ENCODE measurements at regions not wholly inside any gene's neighbourhood (a gene's known extent, or its start where the extent isn't known, plus 50 kb on each side); places are given as distances from the start of the nearest gene placed in this dataset.

DNA sequence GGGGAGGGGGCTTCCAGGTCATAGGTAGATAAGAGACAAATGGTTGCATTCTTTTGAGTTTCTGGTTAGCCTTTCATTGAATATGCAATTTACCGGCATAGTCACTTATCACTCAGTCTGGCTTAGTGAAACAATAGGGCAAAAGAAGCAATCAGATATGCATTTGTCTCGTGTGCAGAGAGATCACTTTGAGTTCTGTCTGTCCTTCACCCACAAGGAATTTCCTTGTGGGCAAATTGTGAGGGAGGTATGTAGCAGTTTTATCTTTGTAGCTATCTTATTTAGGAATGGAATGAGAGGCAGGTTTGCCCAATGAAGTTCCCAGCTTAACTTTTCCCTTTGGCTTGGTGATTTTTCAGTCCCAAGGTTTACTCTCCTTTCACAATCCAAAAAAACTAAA, 116.1 kb downstream of the TUSC1 start:
- H3K4me1 ChIP-seq (ENCODE audit: control insufficient read depth in 2 of 2, insufficient read depth in 1 of 2, low read depth in 1 of 2, low read length in 2 of 2), result no peaks in the 10 kb centered on the region
- no peak overlapping the region for H2BK12ac ChIP-seq (ENCODE audit: low read length)
- H3K4me3 ChIP-seq (ENCODE audit: low read length in 2 of 2), result no peak overlapping the region
- no peak overlapping the region for H3K4ac ChIP-seq (ENCODE audit: low read length)
- H3K36me3 ChIP-seq (replicated peaks in 1 of 2; ENCODE audit: control insufficient read depth in 2 of 2, insufficient read depth in 2 of 2, low read length in 2 of 2), result no peaks in the 10 kb centered on the region
- H2AFZ ChIP-seq (ENCODE audit: low read length), result no peak overlapping the region
- H2AK5ac ChIP-seq (ENCODE audit: low read depth, low read length), result no peak overlapping the region
- H4K8ac ChIP-seq (ENCODE audit: low read depth, low read length), result no peak overlapping the region
- H3K9ac ChIP-seq (ENCODE audit: low read depth, low read length, poor library complexity), result no peak overlapping the region
- H2BK15ac ChIP-seq (ENCODE audit: low read length), result no peak overlapping the region
- no peaks in the 10 kb centered on the region for H3K9me3 ChIP-seq (replicated peaks in 1 of 2; ENCODE audit: control insufficient read depth in 2 of 2, insufficient read depth in 1 of 2, low read depth in 1 of 2, low read length in 2 of 2)
- no peaks in the 10 kb centered on the region for H3K79me1 ChIP-seq (ENCODE audit: low read depth, low read length)
- no peak overlapping the region for H2BK120ac ChIP-seq (ENCODE audit: low read depth, low read length)
- H3K23ac ChIP-seq (ENCODE audit: low read depth, low read length, poor library complexity), result no peak overlapping the region
- H4K91ac ChIP-seq (ENCODE audit: low read depth, low read length, poor library complexity), result no peak overlapping the region
- H3K27ac ChIP-seq (replicated peaks; ENCODE audit: low read length), result no peak overlapping the region
- WGBS, 2 donors (ENCODE audit: extremely low coverage in 2 of 2, insufficient read length in 2 of 2, insufficient replicate concordance in 1 of 2), result no CpG with 5 or more reads among the region's 2 CpGs
- no peak overlapping the region for H3K4me2 ChIP-seq (ENCODE audit: insufficient read depth, low read length, poor library complexity, severe bottlenecking)
- H3K14ac ChIP-seq (ENCODE audit: low read length), result no peak overlapping the region
- H2BK5ac ChIP-seq (ENCODE audit: low read length), result no peak overlapping the region
- no peaks in the 10 kb centered on the region for H3K27me3 ChIP-seq (ENCODE audit: control insufficient read depth in 3 of 3, insufficient read depth in 3 of 3, low read depth in 1 of 3, low read length in 3 of 3)
- H3K18ac ChIP-seq (ENCODE audit: low read length), result no peak overlapping the region
- no peak for DNase-seq (ENCODE audit: low spot score)

DNA sequence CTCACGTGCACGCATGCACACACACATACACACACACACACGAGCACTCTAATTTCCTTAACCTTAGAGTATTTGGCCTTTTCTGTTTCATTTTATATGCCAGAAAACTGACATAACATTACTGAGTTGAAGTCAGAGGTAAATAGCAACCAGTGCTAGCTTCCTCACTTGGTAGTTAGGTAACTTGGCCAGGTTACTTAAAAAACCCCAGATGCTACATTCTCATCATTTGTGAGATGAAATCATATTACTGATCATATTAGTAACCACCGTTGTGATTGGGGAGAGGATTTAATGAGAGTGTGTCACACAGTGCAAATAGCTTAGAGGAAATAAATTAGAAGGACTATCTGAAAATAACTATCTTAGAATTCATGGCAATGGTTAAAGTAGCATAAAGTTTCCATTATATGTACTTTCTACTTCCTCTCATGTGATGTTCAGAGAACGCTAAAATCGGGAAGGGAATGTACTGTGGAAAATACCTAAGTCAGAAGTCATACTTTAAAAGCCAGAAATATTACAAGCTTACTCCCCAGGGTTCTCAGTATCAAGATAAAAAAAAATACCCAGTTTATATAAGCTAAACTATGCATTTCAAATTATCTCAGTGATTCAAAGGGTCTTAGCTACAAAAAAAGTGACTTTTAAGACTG, 120.5 kb downstream of the TUSC1 start:
- H2BK5ac ChIP-seq (ENCODE audit: low read length), result no peak overlapping the region
- H3K4me3 ChIP-seq (ENCODE audit: low read length in 2 of 2), result no peak overlapping the region
- no peaks in the 10 kb centered on the region for H3K9me3 ChIP-seq (replicated peaks in 1 of 2; ENCODE audit: control insufficient read depth in 2 of 2, insufficient read depth in 1 of 2, low read depth in 1 of 2, low read length in 2 of 2)
- H4K8ac ChIP-seq (ENCODE audit: low read depth, low read length), result no peak overlapping the region
- no peaks in the 10 kb centered on the region for H3K27me3 ChIP-seq (ENCODE audit: control insufficient read depth in 3 of 3, insufficient read depth in 3 of 3, low read depth in 1 of 3, low read length in 3 of 3)
- H2BK12ac ChIP-seq (ENCODE audit: low read length), result no peak overlapping the region
- no peak overlapping the region for H2BK120ac ChIP-seq (ENCODE audit: low read depth, low read length)
- H3K4me1 ChIP-seq (ENCODE audit: control insufficient read depth in 2 of 2, insufficient read depth in 1 of 2, low read depth in 1 of 2, low read length in 2 of 2), result no peaks in the 10 kb centered on the region
- H3K36me3 ChIP-seq (replicated peaks in 1 of 2; ENCODE audit: control insufficient read depth in 2 of 2, insufficient read depth in 2 of 2, low read length in 2 of 2), result no peaks in the 10 kb centered on the region
- no peak overlapping the region for H3K9ac ChIP-seq (ENCODE audit: low read depth, low read length, poor library complexity)
- no peak overlapping the region for H3K18ac ChIP-seq (ENCODE audit: low read length)
- WGBS, 2 donors (ENCODE audit: extremely low coverage in 2 of 2, insufficient read length in 2 of 2, insufficient replicate concordance in 1 of 2), result no CpG with 5 or more reads among the region's 6 CpGs
- H4K91ac ChIP-seq (ENCODE audit: low read depth, low read length, poor library complexity), result no peak overlapping the region
- H3K27ac ChIP-seq (replicated peaks; ENCODE audit: low read length), result no peak overlapping the region
- H3K14ac ChIP-seq (ENCODE audit: low read length), result no peak overlapping the region
- H2AFZ ChIP-seq (ENCODE audit: low read length), result no peak overlapping the region
- H3K23ac ChIP-seq (ENCODE audit: low read depth, low read length, poor library complexity), result no peak overlapping the region
- no peak overlapping the region for H3K4me2 ChIP-seq (ENCODE audit: insufficient read depth, low read length, poor library complexity, severe bottlenecking)
- no peaks in the 10 kb centered on the region for H3K79me1 ChIP-seq (ENCODE audit: low read depth, low read length)
- DNase-seq (ENCODE audit: low spot score), result no peak
- no peak overlapping the region for H3K4ac ChIP-seq (ENCODE audit: low read length)
- H2BK15ac ChIP-seq (ENCODE audit: low read length), result no peak overlapping the region
- no peak overlapping the region for H2AK5ac ChIP-seq (ENCODE audit: low read depth, low read length)

DNA sequence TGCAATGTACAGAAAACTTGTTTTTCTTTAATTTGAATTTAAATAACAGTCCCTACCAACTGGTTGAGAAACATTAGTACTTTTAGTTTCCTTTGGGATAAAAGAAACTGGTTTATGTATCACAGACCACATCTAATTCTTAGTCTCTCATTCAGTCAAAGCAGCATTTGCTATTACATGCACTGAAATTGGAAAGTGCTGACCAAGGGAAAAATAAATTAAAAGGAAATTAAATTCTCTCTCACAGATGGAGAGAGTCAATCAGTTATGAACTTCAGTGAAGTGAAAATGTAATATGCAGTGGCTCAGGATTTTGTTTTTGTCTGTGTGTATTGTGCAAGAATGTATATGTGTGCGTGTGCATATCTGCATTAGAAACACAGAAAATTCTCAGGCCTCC, 121.7 kb downstream of the TUSC1 start:
- H2BK5ac ChIP-seq (ENCODE audit: low read length), result no peak overlapping the region
- H3K79me1 ChIP-seq (ENCODE audit: low read depth, low read length), result no peaks in the 10 kb centered on the region
- no peak overlapping the region for H2BK12ac ChIP-seq (ENCODE audit: low read length)
- no peak overlapping the region for H4K91ac ChIP-seq (ENCODE audit: low read depth, low read length, poor library complexity)
- H3K9ac ChIP-seq (ENCODE audit: low read depth, low read length, poor library complexity), result no peak overlapping the region
- no peak overlapping the region for H3K4ac ChIP-seq (ENCODE audit: low read length)
- no peak overlapping the region for H3K18ac ChIP-seq (ENCODE audit: low read length)
- no CpG with 5 or more reads among the region's 1 CpG for WGBS, 2 donors (ENCODE audit: extremely low coverage in 2 of 2, insufficient read length in 2 of 2, insufficient replicate concordance in 1 of 2)
- no peak overlapping the region for H2BK120ac ChIP-seq (ENCODE audit: low read depth, low read length)
- no peaks in the 10 kb centered on the region for H3K4me1 ChIP-seq (ENCODE audit: control insufficient read depth in 2 of 2, insufficient read depth in 1 of 2, low read depth in 1 of 2, low read length in 2 of 2)
- no peak overlapping the region for H3K4me2 ChIP-seq (ENCODE audit: insufficient read depth, low read length, poor library complexity, severe bottlenecking)
- H3K4me3 ChIP-seq (ENCODE audit: low read length in 2 of 2), result no peak overlapping the region
- no peaks in the 10 kb centered on the region for H3K27me3 ChIP-seq (ENCODE audit: control insufficient read depth in 3 of 3, insufficient read depth in 3 of 3, low read depth in 1 of 3, low read length in 3 of 3)
- no peak for DNase-seq (ENCODE audit: low spot score)
- no peaks in the 10 kb centered on the region for H3K36me3 ChIP-seq (replicated peaks in 1 of 2; ENCODE audit: control insufficient read depth in 2 of 2, insufficient read depth in 2 of 2, low read length in 2 of 2)
- no peak overlapping the region for H3K27ac ChIP-seq (replicated peaks; ENCODE audit: low read length)
- H4K8ac ChIP-seq (ENCODE audit: low read depth, low read length), result no peak overlapping the region
- H2AK5ac ChIP-seq (ENCODE audit: low read depth, low read length), result no peak overlapping the region
- H3K14ac ChIP-seq (ENCODE audit: low read length), result no peak overlapping the region
- no peaks in the 10 kb centered on the region for H3K9me3 ChIP-seq (replicated peaks in 1 of 2; ENCODE audit: control insufficient read depth in 2 of 2, insufficient read depth in 1 of 2, low read depth in 1 of 2, low read length in 2 of 2)
- no peak overlapping the region for H3K23ac ChIP-seq (ENCODE audit: low read depth, low read length, poor library complexity)
- H2BK15ac ChIP-seq (ENCODE audit: low read length), result no peak overlapping the region
- H2AFZ ChIP-seq (ENCODE audit: low read length), result no peak overlapping the region

DNA sequence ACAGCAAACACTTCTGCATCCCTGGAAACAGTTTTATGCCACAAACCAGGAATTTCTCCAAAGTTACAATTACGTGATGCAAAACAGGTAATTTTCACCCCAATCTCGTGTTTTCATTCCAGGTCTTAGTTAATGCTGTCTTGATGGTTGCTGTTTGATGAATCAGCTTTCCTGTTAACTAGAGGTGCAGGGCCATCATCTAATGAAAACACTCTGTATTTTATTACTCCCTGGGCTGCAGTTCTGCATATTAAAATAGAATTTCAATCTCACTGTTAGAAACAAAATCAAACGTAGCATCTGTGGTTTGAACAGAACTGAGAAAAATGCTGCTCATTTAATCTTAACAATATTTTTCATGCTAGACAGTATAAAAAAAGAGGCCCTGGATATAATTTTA, 129.4 kb downstream of the TUSC1 start:
- Histone ChIP-seq H2BK15ac (ENCODE audit: low read length) (no peak overlapping the region), H2BK5ac (ENCODE audit: low read length) (no peak overlapping the region), H3K9ac (ENCODE audit: low read depth, low read length, poor library complexity) (no peak overlapping the region), H3K9me3 (replicated peaks in 1 of 2; ENCODE audit: control insufficient read depth in 2 of 2, insufficient read depth in 1 of 2, low read depth in 1 of 2, low read length in 2 of 2) (no peaks in the 10 kb centered on the region), H3K14ac (ENCODE audit: low read length) (no peak overlapping the region), H3K27me3 (ENCODE audit: control insufficient read depth in 3 of 3, insufficient read depth in 3 of 3, low read depth in 1 of 3, low read length in 3 of 3) (no peaks in the 10 kb centered on the region), H2BK12ac (ENCODE audit: low read length) (no peak overlapping the region), H3K27ac (replicated peaks; ENCODE audit: low read length) (no peak overlapping the region), H3K18ac (ENCODE audit: low read length) (no peak overlapping the region), H4K8ac (ENCODE audit: low read depth, low read length) (no peak overlapping the region), H2AK5ac (ENCODE audit: low read depth, low read length) (no peak overlapping the region), H4K91ac (ENCODE audit: low read depth, low read length, poor library complexity) (no peak overlapping the region), H3K79me1 (ENCODE audit: low read depth, low read length) (no peaks in the 10 kb centered on the region), H3K4me2 (ENCODE audit: insufficient read depth, low read length, poor library complexity, severe bottlenecking) (no peak overlapping the region), H3K23ac (ENCODE audit: low read depth, low read length, poor library complexity) (no peak overlapping the region), H2AFZ (ENCODE audit: low read length) (no peak overlapping the region), H3K36me3 (replicated peaks in 1 of 2; ENCODE audit: control insufficient read depth in 2 of 2, insufficient read depth in 2 of 2, low read length in 2 of 2) (no peaks in the 10 kb centered on the region), H3K4me1 (ENCODE audit: control insufficient read depth in 2 of 2, insufficient read depth in 1 of 2, low read depth in 1 of 2, low read length in 2 of 2) (no peaks in the 10 kb centered on the region), H3K4ac (ENCODE audit: low read length) (no peak overlapping the region), H2BK120ac (ENCODE audit: low read depth, low read length) (no peak overlapping the region), H3K4me3 (ENCODE audit: low read length in 2 of 2) (no peak overlapping the region)
- DNase-seq (ENCODE audit: low spot score), result no peak
- WGBS, 2 donors (ENCODE audit: extremely low coverage in 2 of 2, insufficient read length in 2 of 2, insufficient replicate concordance in 1 of 2), result no CpG with 5 or more reads among the region's 3 CpGs
